A549 (cell line): ENCODE measurements at regions not wholly inside any gene's neighbourhood (a gene's known extent, or its start where the extent isn't known, plus 50 kb on each side); places are given as distances from the start of the nearest gene placed in this dataset.

Experiments
- CHD2 ChIP-seq: fragments of 150-350 bp; IDR thresholded peaks from 2 replicates; pipeline ENCODE4 v1.6.1; 2014; ENCODE audit warnings: low read length; ENCODE audit not compliant: partially characterized antibody
- FOSB ChIP-seq: fragments of 250-450 bp; sonication (Bioruptor Pico); IDR thresholded peaks from 2 replicates; pipeline ENCODE4 v1.5.0; 2020; ENCODE audit warnings: mild to moderate bottlenecking, moderate library complexity
- NFE2L2 ChIP-seq: fragments of 150-350 bp; conservative IDR thresholded peaks from 2 replicates; pipeline ENCODE4 v1.6.1; 2014; ENCODE audit warnings: low read length
- POLR2A ChIP-seq: IDR thresholded peaks from 2 replicates; pipeline ENCODE4 v1.6.1; 2012; ENCODE audit warnings: mild to moderate bottlenecking, low read length
- RAD21 ChIP-seq, 2 experiments: fragments of >200 bp in 1 of 2; sonication (Bioruptor Twin) in 1 of 2; formaldehyde crosslinking in 1 of 2; IDR thresholded peaks in 1 of 2; conservative IDR thresholded peaks in 1 of 2; 2 replicates in 1 of 2; 3 replicates in 1 of 2; pipeline ENCODE4 v1.6.1; 2012 to 2018; ENCODE audit warnings: inconsistent platforms in 1 of 2
- TF ChIP-seq, protein P1 (sequence below): fragments of 200-600 bp; sonication (generic); IDR thresholded peaks from 2 replicates; pipeline ENCODE4 v1.6.1; 2016; ENCODE audit warnings: antibody characterized with exemption, mild to moderate bottlenecking, moderate library complexity
- TF ChIP-seq, protein P2 (sequence below): fragments of >200 bp; sonication (Bioruptor Twin); formaldehyde crosslinking; IDR thresholded peaks from 3 replicates; pipeline ENCODE4 v1.5.1; 2016
- TF ChIP-seq, protein P3 (sequence below): IDR thresholded peaks from 2 replicates; pipeline ENCODE4 v1.6.1; 2012
- TF ChIP-seq, protein P4 (sequence below): IDR thresholded peaks from 2 replicates; pipeline ENCODE4 v1.6.1; 2012

DNA sequence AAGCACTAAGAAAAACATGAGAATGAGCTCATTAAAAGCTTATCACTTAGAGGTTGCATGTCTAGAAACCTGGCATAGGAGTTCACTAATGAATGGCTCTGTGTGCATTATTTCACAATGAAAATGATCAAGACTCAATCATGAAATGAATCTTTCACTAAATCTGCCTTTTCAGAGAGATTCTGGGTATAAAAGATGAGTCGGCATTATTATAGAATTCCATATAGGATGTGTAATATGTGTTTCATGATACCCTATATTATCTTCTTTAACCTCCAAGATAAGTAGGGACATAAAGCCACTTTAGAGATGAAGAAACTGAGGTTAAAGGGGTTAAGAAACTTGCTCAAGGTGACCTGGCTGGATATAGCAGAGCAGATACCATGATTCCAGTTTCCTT is 368.1 kb downstream of the DUSP10 start:
- TF ChIP-seq NFE2L2 (no peak; the same call in 1 of the 2 replicates), POLR2A (no peak), CHD2 (no peak), FOSB (CRISPR knock-in tag) (no peak), RAD21 (conservative IDR thresholded peaks at IDR 0.05 in 1 of 2, IDR thresholded peaks at IDR 0.05 in 1 of 2) (no peak)
- TF ChIP-seq, protein P1, sequence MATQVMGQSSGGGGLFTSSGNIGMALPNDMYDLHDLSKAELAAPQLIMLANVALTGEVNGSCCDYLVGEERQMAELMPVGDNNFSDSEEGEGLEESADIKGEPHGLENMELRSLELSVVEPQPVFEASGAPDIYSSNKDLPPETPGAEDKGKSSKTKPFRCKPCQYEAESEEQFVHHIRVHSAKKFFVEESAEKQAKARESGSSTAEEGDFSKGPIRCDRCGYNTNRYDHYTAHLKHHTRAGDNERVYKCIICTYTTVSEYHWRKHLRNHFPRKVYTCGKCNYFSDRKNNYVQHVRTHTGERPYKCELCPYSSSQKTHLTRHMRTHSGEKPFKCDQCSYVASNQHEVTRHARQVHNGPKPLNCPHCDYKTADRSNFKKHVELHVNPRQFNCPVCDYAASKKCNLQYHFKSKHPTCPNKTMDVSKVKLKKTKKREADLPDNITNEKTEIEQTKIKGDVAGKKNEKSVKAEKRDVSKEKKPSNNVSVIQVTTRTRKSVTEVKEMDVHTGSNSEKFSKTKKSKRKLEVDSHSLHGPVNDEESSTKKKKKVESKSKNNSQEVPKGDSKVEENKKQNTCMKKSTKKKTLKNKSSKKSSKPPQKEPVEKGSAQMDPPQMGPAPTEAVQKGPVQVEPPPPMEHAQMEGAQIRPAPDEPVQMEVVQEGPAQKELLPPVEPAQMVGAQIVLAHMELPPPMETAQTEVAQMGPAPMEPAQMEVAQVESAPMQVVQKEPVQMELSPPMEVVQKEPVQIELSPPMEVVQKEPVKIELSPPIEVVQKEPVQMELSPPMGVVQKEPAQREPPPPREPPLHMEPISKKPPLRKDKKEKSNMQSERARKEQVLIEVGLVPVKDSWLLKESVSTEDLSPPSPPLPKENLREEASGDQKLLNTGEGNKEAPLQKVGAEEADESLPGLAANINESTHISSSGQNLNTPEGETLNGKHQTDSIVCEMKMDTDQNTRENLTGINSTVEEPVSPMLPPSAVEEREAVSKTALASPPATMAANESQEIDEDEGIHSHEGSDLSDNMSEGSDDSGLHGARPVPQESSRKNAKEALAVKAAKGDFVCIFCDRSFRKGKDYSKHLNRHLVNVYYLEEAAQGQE = no peak
- TF ChIP-seq, protein P2, sequence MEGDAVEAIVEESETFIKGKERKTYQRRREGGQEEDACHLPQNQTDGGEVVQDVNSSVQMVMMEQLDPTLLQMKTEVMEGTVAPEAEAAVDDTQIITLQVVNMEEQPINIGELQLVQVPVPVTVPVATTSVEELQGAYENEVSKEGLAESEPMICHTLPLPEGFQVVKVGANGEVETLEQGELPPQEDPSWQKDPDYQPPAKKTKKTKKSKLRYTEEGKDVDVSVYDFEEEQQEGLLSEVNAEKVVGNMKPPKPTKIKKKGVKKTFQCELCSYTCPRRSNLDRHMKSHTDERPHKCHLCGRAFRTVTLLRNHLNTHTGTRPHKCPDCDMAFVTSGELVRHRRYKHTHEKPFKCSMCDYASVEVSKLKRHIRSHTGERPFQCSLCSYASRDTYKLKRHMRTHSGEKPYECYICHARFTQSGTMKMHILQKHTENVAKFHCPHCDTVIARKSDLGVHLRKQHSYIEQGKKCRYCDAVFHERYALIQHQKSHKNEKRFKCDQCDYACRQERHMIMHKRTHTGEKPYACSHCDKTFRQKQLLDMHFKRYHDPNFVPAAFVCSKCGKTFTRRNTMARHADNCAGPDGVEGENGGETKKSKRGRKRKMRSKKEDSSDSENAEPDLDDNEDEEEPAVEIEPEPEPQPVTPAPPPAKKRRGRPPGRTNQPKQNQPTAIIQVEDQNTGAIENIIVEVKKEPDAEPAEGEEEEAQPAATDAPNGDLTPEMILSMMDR = no peak
- TF ChIP-seq, protein P3, sequence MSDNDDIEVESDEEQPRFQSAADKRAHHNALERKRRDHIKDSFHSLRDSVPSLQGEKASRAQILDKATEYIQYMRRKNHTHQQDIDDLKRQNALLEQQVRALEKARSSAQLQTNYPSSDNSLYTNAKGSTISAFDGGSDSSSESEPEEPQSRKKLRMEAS = no peak
- TF ChIP-seq, protein P4, sequence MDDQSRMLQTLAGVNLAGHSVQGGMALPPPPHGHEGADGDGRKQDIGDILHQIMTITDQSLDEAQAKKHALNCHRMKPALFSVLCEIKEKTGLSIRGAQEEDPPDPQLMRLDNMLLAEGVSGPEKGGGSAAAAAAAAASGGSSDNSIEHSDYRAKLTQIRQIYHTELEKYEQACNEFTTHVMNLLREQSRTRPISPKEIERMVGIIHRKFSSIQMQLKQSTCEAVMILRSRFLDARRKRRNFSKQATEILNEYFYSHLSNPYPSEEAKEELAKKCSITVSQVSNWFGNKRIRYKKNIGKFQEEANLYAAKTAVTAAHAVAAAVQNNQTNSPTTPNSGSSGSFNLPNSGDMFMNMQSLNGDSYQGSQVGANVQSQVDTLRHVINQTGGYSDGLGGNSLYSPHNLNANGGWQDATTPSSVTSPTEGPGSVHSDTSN = no peak
